HL-60/S4 treated with phorbol 12-myristate 13-acetate at 8.2 ng/mL for 4 days and 3 days (cell line): ENCODE measurements at regions not wholly inside any gene's neighbourhood (a gene's known extent, or its start where the extent isn't known, plus 50 kb on each side); places are given as distances from the start of the nearest gene placed in this dataset.

Experiments
- in situ Hi-C: fragments of 300-500 bp; cut with MboI; formaldehyde crosslinking; loops from 2 replicates; pipeline ENCODE4 v1.15.0; 2022; ENCODE audit warnings: low sequenced_read_pairs

DNA sequence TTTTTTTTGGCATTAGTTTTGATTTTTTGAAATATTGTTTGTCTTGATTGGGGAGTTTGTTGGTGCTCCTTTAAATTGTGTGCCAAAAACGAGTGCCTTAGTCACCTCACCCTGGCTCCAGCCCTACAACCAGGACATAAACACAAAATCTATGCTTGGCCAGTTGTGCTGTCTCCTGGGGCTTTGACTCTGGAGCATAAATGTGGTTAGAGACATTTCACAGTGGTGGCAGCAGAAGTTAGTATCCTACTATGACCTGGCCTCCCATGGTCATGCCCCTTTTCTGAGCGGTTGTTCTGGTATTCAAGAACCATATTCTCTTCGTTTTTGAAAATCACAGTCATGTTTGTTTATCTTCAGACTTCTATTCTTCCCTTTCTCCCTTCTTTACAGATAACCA lies 70.7 kb upstream of the PSMA6 start:
- in situ Hi-C loops, result no loop called here

DNA sequence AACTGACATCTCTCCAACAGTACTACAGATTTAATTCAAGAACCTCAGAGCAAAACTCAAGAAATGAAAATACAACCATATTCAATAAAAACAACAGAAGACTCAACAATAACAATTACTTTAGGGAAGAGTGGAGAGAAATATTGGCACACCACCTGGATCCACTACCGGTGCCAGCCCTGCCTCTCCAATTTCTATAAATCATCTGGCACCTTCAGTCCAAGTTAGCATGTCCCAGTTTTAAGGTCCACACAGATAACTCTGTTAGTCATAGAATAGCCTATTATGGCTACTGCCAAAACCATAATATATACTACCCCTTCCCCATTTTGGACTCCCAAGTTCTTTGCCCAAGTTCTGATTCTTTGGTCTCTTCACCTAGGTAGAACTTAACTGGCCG lies 69.9 kb upstream of the PSMA6 start:
- in situ Hi-C loops, result no loop called here

DNA sequence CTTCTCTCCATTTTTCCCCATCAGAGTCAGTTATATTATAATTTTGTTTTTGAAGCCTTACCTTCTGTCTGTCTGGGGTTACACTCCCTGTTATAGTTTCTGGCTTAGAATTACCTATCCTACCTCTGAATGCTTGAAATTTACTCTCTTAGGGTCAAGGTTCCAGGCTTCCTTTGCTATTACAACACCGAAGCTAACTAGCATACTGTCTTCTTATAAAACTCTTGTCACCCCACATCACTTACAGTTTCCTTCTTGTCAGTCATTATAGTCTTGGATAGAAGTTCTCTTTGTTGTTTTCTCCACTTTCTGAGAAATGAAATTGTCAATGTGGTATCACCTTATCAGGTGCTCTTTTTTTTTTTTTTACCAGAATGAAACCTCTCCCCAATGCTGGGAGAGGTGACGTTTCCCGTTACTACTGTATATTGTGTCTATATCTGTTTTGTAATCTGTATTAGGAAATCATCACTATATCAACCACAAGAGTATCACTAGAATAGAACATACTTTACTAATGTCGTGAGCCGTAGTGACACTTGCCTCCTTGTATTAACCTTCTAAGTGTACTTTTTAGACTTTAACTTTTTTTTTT lies 69.2 kb upstream of the PSMA6 start:
- in situ Hi-C loops, result no loop called here

DNA sequence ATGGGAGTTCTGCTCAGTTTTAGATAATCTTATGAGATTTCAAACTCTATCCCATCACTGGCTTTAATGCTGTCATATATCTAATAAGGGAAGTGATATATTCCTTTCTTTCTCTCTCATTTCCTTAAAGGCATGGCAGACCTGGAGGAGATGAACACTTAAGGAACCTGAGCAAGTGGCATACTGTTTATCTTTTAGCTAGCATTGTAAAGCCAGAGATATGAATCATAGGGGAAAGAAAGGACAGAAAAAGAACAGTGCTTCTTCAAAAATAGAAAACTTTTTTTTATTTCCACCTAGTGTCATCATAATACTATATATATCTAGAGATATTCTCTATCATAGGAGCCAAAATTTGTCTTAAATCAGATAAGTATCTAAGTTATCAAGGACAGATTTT lies 68.3 kb upstream of the PSMA6 start:
- in situ Hi-C loops, result no loop called here

DNA sequence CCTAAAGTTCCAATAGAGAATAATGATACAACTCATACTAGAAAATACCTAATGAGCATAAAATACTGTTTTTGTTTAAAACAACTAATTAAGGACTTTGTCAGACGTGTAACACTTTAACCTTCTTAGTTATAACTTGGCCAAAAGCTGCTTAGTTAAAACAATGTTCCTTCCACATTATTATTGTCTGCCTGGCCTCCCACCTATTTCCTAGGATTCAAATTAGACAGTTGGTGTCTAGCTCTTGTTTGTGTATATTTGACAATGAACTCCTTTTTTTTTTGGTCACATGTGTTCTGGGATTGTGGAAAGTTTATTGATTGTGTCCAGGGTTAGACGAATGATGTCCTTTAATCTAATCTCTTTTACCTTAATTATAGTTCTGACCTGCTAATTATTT lies 67.6 kb upstream of the PSMA6 start:
- in situ Hi-C loops, result no loop called here

DNA sequence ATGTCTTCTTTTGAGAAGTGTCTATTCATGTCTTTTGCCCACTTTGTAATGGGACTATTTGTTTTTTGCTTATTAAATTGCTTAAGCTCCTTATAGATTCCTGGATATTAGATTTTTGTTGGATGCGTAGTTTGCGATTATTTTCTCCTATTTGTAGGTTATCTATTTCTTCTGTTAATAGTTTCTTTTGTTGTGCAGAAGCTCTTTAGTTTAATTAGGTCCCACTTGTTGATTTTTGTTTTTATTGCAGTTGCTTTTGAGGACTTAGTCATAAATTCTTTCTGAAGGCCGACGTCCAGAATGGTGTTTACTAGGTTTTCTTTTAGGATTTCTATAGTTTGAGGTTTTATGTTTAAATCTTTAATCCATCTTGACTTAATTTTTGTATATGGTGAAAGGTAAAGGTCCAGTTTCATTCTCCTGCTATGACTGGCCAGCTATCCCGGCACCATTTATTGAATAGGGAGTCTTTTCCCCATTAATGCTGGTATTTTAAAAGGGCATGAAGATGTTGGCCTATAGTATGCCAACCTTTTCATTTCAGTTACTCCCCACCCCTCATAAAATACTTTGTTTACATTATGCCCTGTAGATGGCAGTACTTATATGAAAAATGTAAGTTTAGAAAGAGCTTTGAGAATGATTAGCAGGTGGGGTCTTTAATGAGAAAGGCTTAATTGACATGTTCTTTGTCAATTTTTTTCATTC lies 62.9 kb upstream of the PSMA6 start:
- in situ Hi-C loops, result no loop called here

DNA sequence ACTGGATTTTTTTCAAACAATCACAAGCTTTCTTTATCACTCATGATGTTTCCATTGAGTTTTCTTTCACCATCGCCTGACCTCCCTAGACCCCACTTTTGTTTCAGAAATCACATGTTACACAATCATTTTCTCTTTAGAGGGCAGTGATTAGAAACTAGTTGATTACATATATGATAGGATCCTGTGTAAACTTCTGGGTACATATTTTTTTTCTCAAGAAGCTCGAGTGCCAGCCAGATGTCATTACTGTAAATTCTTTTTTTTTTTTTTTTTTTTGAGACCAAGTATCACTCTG lies 62.4 kb upstream of the PSMA6 start:
- in situ Hi-C loops, result no loop called here

DNA sequence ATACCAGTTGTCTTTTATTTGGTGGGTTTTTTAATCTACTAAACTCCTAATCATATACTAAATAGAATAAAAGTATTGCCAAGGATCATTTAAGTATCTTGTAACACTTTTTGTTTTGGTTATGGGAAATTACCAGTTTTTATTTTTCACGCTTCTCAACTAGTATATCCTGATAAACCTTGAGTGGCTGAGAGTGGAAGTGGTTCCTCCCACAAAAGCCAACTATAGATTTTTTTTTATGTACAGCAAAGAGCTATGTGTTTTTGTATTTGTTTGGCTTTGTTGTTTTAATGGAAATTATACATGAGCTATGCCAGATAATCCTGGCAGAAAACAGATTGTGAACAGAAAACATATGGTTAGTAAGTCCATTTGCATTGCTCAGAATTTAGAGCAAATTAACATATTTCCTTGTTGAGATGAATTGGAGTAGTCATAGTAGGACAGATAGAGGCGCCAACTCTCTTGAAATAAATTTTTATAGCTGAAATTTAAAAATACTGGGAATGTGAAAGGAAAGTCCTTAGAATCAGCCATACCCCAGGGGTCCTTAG lies 60.9 kb upstream of the PSMA6 start:
- in situ Hi-C loops, result no loop called here

DNA sequence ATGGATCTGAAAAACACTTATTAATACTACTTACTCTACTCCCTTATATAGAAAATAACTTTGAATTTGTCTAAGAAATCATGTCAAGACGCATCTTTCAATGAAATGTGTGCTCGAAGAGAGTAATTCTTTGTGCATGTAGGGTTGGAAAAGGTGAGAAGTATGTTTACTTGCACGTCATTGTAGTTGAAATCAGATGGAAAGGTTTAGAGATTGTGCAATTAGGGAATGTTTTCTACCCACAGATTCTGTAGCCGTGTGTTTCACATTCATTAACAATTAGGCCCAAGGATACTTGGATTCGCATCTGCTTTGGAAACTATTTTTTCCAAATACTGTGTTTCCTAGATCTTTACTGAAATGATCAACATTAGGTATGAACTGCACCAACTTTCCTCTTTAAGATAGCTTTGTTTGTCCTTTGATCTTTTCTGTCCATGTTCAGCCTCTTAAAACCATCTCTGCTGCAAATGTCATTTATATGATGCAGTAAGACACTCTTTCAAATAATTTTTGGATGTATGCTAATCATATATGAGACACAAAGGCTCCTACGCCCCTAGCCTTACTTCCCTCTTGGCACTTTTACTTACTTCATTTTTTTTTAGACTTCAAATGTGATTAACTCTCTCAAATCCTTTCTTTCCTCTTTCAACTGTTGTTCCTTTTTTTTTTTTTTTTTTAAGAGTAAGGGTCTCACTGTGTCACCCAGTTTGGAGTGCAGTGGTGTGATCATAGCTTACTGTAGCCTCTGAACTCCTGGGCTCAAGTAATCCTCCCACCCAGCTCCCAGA lies 58.0 kb upstream of the PSMA6 start:
- in situ Hi-C loops, result no loop called here

DNA sequence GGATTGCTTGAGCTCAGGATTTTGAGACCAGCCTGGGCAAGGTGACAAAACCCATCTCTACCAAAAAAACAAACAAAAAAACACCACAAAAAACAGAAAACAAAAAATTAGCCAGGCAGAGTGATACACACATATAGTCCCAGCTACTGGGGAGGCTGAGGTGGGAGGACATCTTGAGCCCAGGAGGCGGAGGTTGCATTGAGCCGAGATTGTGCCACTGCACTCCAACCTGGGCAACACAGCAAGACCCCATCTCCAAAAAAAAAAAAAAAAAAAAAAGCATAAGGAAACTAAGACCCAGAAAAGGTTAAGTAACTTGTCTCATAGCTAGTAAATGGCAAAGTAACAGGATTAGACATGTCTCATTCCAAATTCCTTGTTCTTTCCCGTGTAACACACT lies 56.3 kb upstream of the PSMA6 start:
- in situ Hi-C loops, result no loop called here

DNA sequence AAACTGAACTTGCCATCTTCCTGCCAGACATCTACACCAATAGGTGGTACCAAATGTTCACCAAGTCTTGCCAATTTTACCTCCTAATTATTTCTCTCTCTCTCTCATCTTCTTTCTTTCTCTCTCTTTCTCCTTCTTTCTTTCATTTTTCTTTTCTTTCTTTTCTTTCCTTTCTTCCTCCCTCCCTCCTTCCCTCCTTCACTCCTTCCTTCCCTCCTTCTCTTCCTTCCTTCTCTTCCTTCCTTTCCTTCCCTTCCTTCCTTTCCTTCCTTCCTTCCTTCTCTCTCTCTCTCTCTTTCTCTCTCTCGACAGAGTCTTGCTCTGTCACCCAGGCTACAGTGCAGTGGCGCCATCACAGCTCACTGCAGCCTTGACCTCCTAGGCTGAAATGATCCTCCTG lies 55.4 kb upstream of the PSMA6 start:
- in situ Hi-C loops, result no loop called here

DNA sequence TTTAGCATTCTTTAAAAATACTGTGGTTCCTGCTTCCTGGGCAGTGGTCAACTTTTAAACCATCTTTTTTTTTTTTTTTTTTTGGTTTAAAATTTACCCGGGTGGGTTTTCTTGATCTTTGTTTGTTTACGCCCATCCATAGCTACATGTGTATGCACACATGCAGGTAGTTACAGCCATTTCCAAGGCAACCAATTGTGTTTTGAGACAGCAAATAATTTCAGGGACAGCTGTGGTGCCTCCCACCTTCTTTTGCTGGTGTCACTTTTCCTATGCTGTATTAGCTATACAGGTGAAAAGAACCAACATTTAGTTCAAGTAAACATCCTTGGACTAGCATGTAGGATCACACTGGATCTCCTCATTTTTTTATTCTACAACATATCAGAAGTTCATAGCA lies 52.0 kb upstream of the PSMA6 start:
- in situ Hi-C loops, result no loop called here
